ENCODE measurements at regions not wholly inside any gene's neighbourhood (a gene's known extent, or its start where the extent isn't known, plus 50 kb on each side); places are given as distances from the start of the nearest gene placed in this dataset.

DNA sequence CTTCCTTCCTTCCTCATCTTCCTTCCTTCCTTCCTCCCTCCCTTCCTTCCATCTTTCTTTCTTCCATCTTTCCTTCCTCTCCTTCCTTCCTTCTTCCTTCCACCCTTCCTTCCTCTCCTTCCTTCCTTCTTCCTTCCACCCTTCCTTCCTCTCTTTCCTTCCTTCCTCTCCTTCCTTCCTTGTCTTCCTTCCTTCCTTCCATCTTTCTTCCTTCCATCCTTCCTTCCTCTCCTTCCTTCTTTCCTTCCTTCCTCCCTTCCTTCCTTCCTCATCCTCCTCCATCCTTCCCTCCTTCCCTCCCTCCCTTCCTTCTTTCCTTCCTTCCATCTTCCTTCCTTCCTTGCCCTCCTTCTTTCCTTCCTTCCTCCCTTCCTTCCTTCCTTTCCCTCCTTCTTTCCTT lies 361.4 kb upstream of the TSHZ2 start:
- H3K9me3 Mint-ChIP-seq (ENCODE audit: low read depth), result no peaks in the 10 kb centered on the region
- H3K4me3 Mint-ChIP-seq, result no peak overlapping the region
- H3K27ac Mint-ChIP-seq, result no peak overlapping the region
- no peaks in the 10 kb centered on the region for H3K36me3 Mint-ChIP-seq
- H3K27me3 Mint-ChIP-seq, result peaks cover 8% of the 10 kb centered on the region
- H3K4me1 Mint-ChIP-seq (ENCODE audit: low read depth), result no peaks in the 10 kb centered on the region

DNA sequence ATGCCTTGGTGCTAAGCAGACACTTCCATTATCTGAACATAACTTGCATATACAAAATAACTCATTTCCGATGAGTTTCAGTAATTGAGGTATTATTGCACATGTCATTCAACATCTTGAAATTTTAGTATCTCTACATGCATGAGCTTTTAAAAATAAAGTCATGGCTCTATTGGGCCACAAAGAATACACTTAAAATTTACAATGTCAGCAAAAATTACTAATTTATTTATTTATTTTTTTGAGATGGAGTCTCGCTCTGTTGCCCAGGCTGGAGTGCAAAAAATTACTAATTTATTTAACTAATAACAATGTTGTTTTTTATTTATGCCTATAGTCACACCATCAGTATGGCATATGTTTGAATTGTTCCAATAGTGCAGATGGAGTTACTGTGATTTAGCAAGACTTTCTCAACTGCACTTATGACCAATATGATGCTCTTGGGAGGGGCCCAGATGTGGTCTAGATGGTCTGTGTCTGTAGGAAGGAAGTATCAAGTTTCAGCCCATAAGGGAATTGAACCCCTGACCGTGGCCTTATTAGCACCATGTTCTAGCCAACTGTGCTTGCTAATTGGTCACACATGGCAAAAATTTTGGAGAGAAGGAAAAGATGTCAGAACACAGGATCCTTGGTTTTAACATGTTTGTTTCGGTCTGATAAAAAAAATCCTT lies 370.7 kb upstream of the TSHZ2 start:
- Mint-ChIP-seq H3K36me3 (no peaks in the 10 kb centered on the region), H3K27ac (no peak overlapping the region), H3K27me3 (no peaks in the 10 kb centered on the region), H3K4me3 (no peak overlapping the region), H3K9me3 (ENCODE audit: low read depth) (no peaks in the 10 kb centered on the region), H3K4me1 (ENCODE audit: low read depth) (peaks cover 4% of the 10 kb centered on the region)

DNA sequence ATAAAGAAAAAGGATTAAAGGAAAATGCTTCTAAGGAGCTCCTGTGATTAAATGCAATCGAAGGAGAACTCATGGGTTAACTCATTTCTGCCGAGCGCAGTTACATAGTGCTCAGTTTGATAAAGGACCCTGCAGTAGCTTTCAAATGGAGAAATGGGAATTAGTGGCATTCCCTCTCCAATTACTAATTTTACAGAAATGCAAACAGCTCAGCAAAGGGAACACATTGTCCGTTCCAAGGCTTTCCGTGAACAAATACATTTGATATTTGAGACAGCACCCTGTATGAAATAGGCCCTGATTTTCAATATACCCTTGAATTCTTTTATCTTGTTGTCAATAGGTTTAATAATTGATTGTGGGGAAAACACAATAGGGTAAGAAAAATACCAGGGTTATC lies 375.9 kb upstream of the TSHZ2 start:
- Mint-ChIP-seq H3K4me3 (no peak overlapping the region), H3K27me3 (no peaks in the 10 kb centered on the region), H3K27ac (no peak overlapping the region), H3K9me3 (ENCODE audit: low read depth) (peaks cover 4% of the 10 kb centered on the region), H3K4me1 (ENCODE audit: low read depth) (peaks cover 4% of the 10 kb centered on the region), H3K36me3 (no peaks in the 10 kb centered on the region)

DNA sequence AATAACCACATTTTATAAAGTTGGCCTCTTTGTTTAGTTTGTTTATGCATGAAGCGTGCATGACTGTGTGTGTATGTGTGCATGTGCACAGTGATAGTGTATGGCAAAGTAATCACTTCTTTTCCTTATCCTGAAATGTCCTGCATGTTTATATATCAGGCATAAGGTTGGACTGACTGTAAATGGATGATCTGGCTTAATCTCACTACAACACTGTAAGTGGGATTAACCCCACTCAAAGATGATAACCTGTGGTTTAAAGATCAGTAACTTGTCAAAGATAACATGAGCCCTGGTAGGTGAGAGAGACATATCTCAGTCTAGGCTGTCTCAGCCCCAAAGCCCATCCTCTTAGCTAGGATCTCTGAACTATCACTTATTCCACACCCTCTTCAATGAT lies 376.6 kb upstream of the TSHZ2 start:
- Mint-ChIP-seq H3K4me3 (no peak overlapping the region), H3K36me3 (peaks cover under 1% of the 10 kb centered on the region), H3K9me3 (ENCODE audit: low read depth) (peaks cover 4% of the 10 kb centered on the region), H3K4me1 (ENCODE audit: low read depth) (peaks cover under 1% of the 10 kb centered on the region), H3K27ac (no peak overlapping the region), H3K27me3 (no peaks in the 10 kb centered on the region)

DNA sequence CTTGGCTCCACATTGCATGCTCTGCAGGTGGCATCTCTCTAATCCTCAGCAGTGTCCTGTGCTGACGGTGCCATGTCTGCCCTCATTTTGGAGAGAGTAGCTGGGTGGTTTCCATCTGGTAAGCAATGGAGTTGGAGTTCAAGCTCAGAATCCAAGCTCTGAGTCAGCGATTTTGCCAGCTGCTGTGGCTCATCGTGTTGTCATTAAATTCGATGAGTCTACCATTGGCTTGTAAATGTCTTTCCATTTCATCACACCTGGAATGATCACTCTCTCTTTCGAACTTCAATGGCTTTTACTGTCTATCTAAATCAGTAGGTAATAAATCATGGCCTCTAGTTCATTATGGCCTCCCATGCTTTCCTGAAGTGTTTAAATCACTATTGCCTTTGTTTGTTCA lies 378.5 kb upstream of the TSHZ2 start:
- H3K4me3 Mint-ChIP-seq, result no peak overlapping the region
- no peak overlapping the region for H3K27ac Mint-ChIP-seq
- H3K36me3 Mint-ChIP-seq, result peaks cover 4% of the 10 kb centered on the region
- H3K27me3 Mint-ChIP-seq, result no peaks in the 10 kb centered on the region
- peaks cover 4% of the 10 kb centered on the region for H3K9me3 Mint-ChIP-seq (ENCODE audit: low read depth)
- H3K4me1 Mint-ChIP-seq (ENCODE audit: low read depth), result no peaks in the 10 kb centered on the region

DNA sequence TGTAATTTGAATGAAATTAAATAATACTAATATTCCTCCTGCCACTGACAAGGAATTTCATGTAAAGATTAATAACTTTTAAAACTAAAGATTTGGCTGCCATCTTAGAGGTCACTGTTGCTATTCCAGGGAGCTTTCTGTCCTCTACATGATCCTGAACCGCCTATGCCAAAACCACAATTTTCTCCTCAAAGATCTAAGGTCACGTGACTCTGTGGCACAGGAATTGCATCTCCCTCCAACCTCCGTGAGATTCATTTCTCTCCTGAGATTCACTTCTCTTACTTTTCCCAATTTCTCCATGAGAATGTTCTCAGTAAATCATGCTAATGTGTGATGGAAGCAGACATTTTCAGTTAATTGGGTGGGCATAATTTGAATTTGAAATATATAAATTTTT lies 379.6 kb upstream of the TSHZ2 start:
- no peak overlapping the region for H3K27ac Mint-ChIP-seq
- H3K9me3 Mint-ChIP-seq (ENCODE audit: low read depth), result peaks cover 4% of the 10 kb centered on the region
- H3K4me3 Mint-ChIP-seq, result no peak overlapping the region
- H3K4me1 Mint-ChIP-seq (ENCODE audit: low read depth), result no peaks in the 10 kb centered on the region
- H3K27me3 Mint-ChIP-seq, result no peaks in the 10 kb centered on the region
- peaks cover 4% of the 10 kb centered on the region for H3K36me3 Mint-ChIP-seq

DNA sequence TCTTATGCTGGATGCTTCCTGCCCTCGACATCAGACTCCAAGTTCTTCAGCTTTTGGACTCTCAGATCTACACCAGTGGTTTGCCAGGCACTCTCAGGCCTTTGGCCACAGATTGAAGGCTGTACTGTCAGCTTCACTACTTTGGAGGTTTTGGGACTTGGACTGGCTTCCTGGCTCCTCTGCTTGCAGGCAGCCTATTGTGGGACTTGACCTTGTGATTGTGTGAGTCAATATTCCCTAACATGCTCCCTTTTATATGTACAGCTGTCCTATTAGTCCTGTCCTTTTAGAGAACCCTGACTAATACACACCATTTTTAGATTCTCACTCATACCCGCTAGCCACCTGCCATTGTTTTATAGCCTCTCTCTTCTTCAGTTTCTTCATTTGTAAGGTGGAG lies 382.1 kb upstream of the TSHZ2 start:
- no peaks in the 10 kb centered on the region for H3K27me3 Mint-ChIP-seq
- no peaks in the 10 kb centered on the region for H3K4me1 Mint-ChIP-seq (ENCODE audit: low read depth)
- no peak overlapping the region for H3K4me3 Mint-ChIP-seq
- peaks cover 4% of the 10 kb centered on the region for H3K36me3 Mint-ChIP-seq
- no peak overlapping the region for H3K27ac Mint-ChIP-seq
- peaks cover 4% of the 10 kb centered on the region for H3K9me3 Mint-ChIP-seq (ENCODE audit: low read depth)

DNA sequence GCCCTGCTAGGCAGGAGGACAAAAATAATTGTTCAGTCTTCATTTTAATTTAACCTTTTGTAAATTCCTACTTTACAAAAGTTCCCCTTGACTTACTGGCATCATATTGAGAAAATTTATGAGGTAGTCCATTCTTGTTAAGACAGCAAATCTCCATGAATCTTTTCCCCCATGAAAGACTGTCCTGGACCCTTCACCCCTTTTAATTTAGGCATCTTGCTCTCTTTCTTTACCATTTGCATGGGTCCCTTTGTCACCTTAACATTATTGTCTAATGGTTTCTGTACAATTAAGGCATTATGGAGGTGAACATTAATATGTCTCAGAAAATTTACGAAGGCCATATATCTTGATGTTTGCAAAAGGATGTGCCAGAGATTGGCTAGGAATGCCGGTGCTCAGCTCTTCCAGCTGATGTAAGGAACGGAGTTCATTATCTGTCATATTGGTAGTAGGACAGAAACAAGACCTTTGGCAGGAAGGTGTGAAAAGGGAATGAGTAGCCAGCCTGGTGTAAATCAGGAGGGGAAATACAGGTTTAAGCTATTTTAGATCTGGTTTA lies 382.8 kb upstream of the TSHZ2 start:
- no peak overlapping the region for H3K27ac Mint-ChIP-seq
- H3K4me1 Mint-ChIP-seq (ENCODE audit: low read depth), result no peaks in the 10 kb centered on the region
- H3K27me3 Mint-ChIP-seq, result no peaks in the 10 kb centered on the region
- H3K9me3 Mint-ChIP-seq (ENCODE audit: low read depth), result peaks cover 4% of the 10 kb centered on the region
- no peak overlapping the region for H3K4me3 Mint-ChIP-seq
- H3K36me3 Mint-ChIP-seq, result peaks cover 4% of the 10 kb centered on the region

DNA sequence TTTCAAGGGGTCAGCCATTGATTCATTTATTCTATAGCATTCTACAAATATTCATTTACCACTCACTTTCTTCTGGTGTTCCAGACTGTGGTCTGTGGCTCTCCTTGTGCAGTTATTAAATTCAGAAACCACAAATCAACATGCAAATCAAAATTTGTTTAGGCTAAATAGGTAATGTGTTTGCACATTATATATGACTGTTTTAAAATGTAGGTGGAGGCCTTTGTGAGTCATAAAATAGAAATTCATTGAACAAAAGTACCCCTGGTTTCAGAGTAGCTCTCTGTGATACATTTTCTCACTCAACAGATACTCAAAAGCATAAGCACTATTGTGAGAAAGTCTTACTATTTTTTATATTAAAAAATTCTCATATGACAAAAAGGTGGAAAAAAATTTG lies 385.5 kb upstream of the TSHZ2 start:
- Mint-ChIP-seq H3K4me3 (no peak overlapping the region), H3K27me3 (no peaks in the 10 kb centered on the region), H3K27ac (no peak overlapping the region), H3K9me3 (ENCODE audit: low read depth) (no peaks in the 10 kb centered on the region), H3K36me3 (peaks cover 4% of the 10 kb centered on the region), H3K4me1 (ENCODE audit: low read depth) (no peaks in the 10 kb centered on the region)

DNA sequence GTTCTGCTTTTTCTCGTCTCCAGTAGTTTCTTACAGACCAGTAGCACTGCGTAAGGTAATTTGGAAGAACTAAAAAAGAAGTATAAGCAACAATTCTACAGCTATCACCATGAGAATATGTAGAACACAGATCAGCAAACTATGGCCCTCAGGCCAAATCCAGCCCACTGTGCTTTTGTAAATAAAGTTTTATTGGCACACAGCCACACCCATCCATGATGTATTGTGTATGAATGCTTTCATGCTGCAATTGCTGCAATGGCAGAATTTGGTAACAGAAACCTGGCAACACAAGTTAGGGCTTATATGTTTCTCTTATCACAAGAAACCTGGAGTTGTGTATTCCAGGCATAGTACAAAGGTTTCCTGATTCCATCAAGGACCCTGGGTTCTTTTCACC lies 386.8 kb upstream of the TSHZ2 start:
- no peak overlapping the region for H3K4me3 Mint-ChIP-seq
- H3K4me1 Mint-ChIP-seq (ENCODE audit: low read depth), result no peaks in the 10 kb centered on the region
- H3K36me3 Mint-ChIP-seq, result peaks cover 2% of the 10 kb centered on the region
- no peaks in the 10 kb centered on the region for H3K9me3 Mint-ChIP-seq (ENCODE audit: low read depth)
- H3K27me3 Mint-ChIP-seq, result no peaks in the 10 kb centered on the region
- H3K27ac Mint-ChIP-seq, result no peak overlapping the region

DNA sequence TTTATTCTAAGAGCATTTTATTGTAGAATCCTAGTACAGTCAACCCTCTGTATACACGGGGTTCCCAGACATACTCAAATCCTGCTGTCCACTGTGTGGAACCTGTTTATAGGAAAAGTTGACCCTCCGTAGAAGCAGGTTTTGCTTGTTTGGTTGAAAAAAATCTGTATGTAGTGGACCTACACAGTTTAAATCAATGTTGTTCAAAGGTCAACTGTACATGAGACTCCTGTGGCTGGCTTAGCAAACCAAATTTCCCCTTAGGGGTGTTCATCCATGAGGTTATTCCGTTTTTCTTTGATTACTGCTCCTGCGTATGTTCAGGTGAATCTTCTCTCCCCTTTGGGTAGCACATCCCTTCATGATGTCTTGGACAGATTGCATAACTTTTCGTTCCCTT lies 387.0 kb upstream of the ZFP64 start:
- no peak overlapping the region for H3K4me3 Mint-ChIP-seq
- H3K27ac Mint-ChIP-seq, result no peak overlapping the region
- H3K9me3 Mint-ChIP-seq (ENCODE audit: low read depth), result peaks cover 10% of the 10 kb centered on the region
- H3K36me3 Mint-ChIP-seq, result peaks cover 3% of the 10 kb centered on the region
- H3K27me3 Mint-ChIP-seq, result no peaks in the 10 kb centered on the region
- no peaks in the 10 kb centered on the region for H3K4me1 Mint-ChIP-seq (ENCODE audit: low read depth)

DNA sequence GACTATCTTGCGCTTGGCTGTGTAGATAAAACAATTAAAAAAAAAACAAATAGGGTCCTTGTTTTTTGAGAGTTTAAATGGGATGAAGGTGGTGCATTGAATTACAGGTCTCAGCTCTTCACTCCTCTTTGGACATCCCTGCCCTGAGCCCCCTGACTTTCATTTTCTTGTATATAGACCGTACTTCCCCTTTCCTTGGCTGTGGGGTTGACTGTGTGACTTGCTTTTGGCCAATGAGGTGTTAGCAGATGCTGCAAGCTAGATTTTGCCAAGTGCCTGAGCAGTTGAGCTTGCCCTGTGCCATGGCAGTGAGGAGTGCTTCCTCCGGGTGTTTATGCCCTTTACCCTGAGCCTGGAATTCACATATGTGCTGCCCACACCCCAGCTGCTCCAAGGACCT lies 386.1 kb upstream of the ZFP64 start:
- Mint-ChIP-seq H3K4me1 (ENCODE audit: low read depth) (no peaks in the 10 kb centered on the region), H3K4me3 (no peak overlapping the region), H3K27me3 (no peaks in the 10 kb centered on the region)

DNA sequence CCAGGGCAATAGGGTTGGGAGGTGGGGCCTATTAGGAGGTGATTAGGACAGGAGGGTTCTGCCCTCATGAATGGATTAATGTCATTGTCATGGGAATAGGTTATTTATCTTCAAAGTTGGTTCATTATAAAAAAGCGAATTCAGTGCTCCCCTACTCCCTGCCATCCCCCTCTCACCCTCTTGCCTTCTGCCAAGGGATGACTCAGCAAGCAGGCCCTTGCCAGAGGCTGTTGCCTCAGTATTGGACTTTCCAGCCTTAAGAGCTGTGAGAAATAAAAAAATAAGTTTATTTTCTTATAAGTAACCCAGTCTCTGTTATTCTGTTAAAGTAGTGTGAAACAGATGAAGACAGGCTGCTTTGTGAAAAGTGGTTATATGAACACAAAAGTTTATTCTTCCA lies 381.1 kb upstream of the ZFP64 start:
- peaks cover 5% of the 10 kb centered on the region for H3K36me3 Mint-ChIP-seq
- peaks cover 5% of the 10 kb centered on the region for H3K9me3 Mint-ChIP-seq (ENCODE audit: low read depth)
- H3K27ac Mint-ChIP-seq, result no peak overlapping the region
- H3K4me1 Mint-ChIP-seq (ENCODE audit: low read depth), result peaks cover 5% of the 10 kb centered on the region
- H3K27me3 Mint-ChIP-seq, result peaks cover 1% of the 10 kb centered on the region
- no peak overlapping the region for H3K4me3 Mint-ChIP-seq

More for the DNA sequence above, 386.1 kb upstream of the ZFP64 start:
- peaks cover 5% of the 10 kb centered on the region for H3K36me3 Mint-ChIP-seq
- H3K27ac Mint-ChIP-seq, result no peak overlapping the region
- H3K9me3 Mint-ChIP-seq (ENCODE audit: low read depth), result peaks cover 10% of the 10 kb centered on the region

DNA sequence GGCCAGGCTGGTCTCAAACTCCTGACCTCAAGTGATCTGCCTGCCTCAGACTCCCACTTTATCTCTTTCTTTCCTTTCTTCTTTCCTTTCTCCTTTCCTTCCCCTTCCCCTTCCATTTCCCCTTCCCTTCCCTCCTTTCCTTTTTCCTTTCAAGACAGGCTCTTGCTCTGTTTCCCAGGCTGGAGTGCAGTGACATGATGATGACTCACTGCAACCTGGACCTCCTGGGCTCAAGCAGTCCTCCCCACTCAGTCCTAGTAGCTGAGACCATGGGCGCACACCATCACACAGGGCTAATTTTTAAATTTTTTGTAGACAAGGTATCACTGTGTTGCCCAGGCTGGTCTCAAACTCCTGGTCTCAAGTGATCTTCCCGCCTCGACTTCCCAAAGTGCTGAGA lies 377.6 kb upstream of the ZFP64 start:
- Mint-ChIP-seq H3K4me3 (no peak overlapping the region), H3K4me1 (ENCODE audit: low read depth) (peaks cover 5% of the 10 kb centered on the region), H3K9me3 (ENCODE audit: low read depth) (no peaks in the 10 kb centered on the region), H3K36me3 (peaks cover 2% of the 10 kb centered on the region), H3K27ac (no peak overlapping the region), H3K27me3 (peaks cover 1% of the 10 kb centered on the region)

DNA sequence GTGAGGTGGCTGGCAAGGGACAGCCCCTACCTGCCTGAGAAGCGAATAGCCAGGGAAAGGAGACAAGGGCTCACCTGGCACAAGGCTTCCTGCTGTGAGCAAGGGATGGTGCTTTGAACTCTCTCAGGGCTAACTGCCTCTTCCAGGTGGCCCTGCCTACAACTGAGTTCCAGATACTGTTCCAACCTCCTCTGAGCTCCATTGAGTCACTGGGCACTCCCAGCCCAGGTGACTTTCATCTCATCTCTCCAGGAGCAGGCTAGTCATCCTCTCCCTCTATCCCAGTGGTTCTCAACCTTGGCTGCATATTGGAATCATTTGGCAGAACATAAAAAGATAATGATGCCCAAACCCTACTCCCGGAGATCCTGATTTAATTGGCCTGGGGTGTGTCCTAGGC lies 374.0 kb upstream of the ZFP64 start:
- Mint-ChIP-seq H3K4me3 (no peak overlapping the region), H3K27me3 (no peaks in the 10 kb centered on the region), H3K27ac (no peak overlapping the region), H3K4me1 (ENCODE audit: low read depth) (peaks cover 5% of the 10 kb centered on the region), H3K36me3 (no peaks in the 10 kb centered on the region), H3K9me3 (ENCODE audit: low read depth) (no peaks in the 10 kb centered on the region)

DNA sequence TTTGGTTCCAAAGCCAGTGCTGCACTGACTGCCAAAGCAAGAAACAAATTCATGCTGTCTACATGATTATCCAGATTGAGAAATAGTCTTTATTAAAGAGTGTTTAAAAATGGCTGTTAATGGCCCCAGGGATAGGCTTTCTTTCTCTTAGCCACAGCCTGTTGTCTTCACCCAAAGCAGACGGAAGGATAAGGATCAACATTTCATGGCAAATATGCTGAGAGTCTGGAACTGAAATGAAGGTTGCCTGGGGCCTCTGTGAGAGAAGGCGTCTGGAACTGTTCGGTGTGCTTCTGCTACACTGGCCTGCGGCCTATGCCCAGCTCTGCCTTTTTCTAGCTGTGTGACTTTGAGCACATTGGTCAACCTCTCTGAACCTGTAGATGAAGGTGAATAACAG lies 373.0 kb upstream of the ZFP64 start:
- Mint-ChIP-seq H3K4me3 (no peak overlapping the region), H3K9me3 (ENCODE audit: low read depth) (peaks cover 6% of the 10 kb centered on the region), H3K36me3 (peaks cover 5% of the 10 kb centered on the region), H3K4me1 (ENCODE audit: low read depth) (peaks cover 5% of the 10 kb centered on the region), H3K27me3 (no peaks in the 10 kb centered on the region), H3K27ac (no peak overlapping the region)
